Amygdala (tissue), 56 donors: ENCODE measurements at regions not wholly inside any gene's neighbourhood (a gene's known extent, or its start where the extent isn't known, plus 50 kb on each side); places are given as distances from the start of the nearest gene placed in this dataset.

Experiments
- DNase-seq, 56 donors: peaks; one replicate each; lab custom pipeline; 2025; lab: John Stamatoyannopoulos, UW

DNA sequence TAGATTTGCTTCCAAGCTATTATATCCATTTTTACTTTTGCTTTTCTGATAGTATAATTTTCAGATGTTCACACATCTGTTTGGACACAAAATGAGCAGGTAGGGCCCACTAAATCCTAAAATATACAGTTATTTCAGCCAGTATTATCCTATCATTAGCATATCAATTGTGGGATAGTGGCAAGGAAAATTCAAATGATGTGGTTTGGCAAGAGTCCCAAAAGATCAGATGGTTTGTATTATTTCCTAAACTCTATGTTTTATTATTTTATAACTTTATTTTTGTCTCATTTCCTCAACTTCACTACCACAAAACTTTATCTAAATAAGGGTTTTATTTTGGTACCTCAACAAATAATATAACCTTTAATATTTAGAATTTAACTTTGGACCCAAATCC is 1659.6 kb downstream of the NCAM2 start:
- DNase-seq, result no peak

- DNase-seq, result no peak
These were observed 1671.9 kb downstream of the NCAM2 start for GRCh38 chr21:22670148-22670547.

- no peak for DNase-seq
These were observed 1681.0 kb downstream of the NCAM2 start for GRCh38 chr21:22679207-22679606.

- no peak for DNase-seq
These were observed 1693.4 kb downstream of the NCAM2 start for GRCh38 chr21:22691658-22692057.

DNA sequence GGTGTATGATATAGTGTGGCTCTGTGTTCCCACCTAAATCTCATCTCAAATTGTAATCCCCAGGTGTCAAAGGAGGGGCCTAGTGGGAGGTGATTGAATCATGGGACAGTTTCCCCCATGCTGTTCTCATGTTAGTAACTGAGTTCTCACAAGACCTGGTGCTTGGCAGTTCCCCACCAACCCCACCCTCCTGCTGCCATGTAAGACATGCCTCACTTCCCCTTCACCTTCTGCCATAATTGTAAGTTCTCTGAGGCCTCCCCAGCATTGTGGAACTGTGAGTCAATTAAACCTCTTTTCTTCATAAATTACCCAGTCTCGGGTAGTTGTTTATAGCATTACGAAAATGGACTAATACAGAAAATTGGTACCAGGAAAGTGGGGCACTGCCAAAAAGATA is 1705.3 kb downstream of the NCAM2 start:
- no peak for DNase-seq

GRCh38 chr21:22710721-22711120 is 1712.5 kb downstream of the NCAM2 start:
- no peak for DNase-seq

GRCh38 chr21:22711636-22712035 is 1713.4 kb downstream of the NCAM2 start:
- DNase-seq, result no peak

GRCh38 chr21:22725436-22725835 is 1727.2 kb downstream of the NCAM2 start:
- no peak for DNase-seq

DNA sequence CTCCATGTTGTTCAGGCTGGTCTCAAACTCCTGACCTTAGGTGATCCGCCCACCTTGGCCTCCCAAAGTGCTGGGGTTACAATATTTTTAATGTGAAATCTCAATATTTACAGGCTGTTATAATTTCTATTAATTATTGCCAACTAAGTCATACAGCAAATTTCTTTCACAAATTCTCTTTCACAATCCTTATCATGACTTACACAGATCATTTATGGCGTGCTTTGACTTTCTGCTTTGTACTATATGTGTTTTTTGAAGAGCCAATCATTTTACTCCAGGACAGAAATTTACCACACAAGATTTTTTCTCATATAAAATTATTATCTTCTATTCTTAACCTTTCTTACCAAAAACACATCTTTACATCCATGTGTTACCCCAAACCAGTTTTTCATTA is 1729.9 kb downstream of the NCAM2 start:
- DNase-seq, result no peak

- no peak for DNase-seq
These were observed 1744.9 kb downstream of the NCAM2 start for GRCh38 chr21:22743085-22743484.

DNA sequence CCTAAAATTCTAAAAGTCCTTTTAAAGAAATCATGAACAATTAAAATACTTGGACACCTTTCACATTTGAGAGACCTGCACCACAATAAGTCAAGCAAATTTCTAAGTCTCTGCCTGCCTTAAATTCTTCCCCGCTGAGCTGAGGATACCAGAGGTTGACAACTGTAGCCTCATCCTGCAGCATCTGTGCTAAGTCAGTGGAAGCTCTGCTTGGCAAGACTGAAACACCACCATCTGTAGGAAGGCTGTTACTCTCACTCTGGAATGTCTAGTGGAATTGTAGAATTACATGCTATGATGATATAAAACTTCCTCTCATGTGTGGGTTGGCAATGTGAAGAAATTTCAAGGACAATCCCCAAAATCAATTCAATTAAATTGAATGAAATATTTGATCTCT is 1756.5 kb downstream of the NCAM2 start:
- no peak for DNase-seq

GRCh38 chr21:22758478-22758877 is 1760.3 kb downstream of the NCAM2 start:
- DNase-seq, result no peak

DNA sequence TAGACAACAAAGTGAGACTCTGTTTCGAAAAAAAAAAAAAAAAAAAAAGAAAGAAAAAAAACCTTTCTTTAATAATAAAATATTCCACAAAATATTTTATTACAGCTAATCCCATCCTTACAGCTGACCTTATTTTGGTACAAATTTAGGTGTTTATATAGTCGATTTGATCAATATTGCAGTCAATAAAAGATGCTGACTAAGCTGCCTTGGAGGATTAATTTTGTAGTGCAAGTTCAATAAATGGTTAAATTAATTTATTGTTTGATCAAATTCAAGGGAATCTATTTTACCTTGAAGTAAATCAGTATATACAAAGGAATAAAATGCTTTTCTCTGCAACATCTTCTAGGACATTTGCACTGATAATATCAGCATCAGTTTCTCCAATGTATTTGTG is 1764.3 kb downstream of the NCAM2 start:
- DNase-seq, result no peak

DNA sequence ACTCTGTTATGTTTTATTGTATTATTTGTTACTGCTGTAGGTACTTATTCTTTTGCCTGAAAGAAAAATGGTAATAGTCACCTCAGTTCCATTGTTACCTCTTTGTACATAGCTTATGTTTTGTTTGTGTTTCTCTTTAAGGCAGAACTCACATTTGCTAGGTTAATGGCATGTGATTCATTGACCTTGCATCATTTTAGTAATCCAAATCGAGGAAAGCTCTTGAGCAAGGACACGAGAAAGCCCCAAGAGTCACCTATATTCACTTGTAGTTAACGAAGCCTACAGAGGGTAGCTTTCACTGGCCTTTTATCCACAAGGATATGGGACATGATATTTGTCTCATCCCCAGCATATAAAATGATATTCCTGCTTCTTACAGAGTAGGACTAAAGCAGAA is 1765.2 kb downstream of the NCAM2 start:
- no peak for DNase-seq

DNA sequence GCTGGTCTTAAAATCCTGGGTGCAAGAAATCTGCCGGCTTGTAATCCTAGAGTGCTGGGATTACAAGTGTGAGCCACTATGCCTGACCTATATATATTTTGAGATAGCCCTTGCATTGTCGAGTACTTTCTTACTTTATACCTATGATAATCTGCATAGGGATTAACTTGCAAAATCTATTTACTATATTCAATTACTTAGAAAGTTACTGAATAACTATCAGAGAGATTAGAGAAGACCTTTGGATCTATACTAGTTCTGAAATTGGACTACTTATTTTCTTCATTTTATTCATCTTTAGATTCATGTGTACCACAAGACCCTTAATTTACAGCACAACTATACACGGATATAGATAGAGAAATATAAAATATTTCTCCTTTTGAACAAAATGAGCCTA is 1766.0 kb downstream of the NCAM2 start:
- no peak for DNase-seq

DNA sequence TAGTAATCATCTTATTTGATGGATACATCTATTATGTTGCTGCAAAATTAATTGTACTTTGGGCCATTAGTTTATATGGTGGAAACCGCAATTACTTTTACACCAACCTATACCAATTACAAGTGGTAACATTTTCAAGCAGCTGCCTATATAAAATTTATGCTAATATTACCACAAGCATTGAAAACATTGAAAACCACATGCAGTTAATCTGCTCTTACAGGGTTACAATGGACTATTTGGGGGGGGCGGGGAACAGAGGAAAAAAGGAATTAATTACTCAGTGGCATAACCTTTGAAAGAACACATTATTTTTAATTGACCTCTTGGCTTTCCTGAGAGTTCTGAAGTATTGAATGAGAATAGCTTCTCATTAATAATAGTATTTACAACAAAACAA is 1793.2 kb downstream of the NCAM2 start:
- no peak for DNase-seq

- peak in 7 of 56 donors; percentile 1 to 55 (median 5) for DNase-seq
These were observed 1793.9 kb downstream of the NCAM2 start for GRCh38 chr21:22791986-22792560.

GRCh38 chr21:22795091-22795490 is 1796.9 kb downstream of the NCAM2 start:
- no peak for DNase-seq

DNA sequence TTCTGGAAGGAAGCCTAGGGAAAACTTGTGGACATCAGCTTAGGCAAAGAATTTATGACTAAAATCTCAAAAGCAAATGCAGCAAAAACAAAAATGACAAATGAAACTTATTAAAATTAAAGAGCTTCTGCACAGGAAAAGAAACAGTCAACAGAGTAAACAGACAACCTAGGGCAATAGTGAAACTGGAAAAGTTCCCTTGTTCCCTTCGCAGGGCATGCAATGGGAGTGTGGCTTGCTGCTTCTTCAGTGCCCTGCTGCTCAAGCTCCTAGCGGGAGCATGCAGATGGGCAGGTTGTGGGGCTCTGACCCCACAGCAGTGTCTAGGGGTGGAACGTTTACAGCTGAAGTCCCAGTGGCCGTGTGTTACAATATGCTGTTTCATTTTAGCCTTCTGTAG is 1797.4 kb downstream of the NCAM2 start:
- no peak for DNase-seq

DNA sequence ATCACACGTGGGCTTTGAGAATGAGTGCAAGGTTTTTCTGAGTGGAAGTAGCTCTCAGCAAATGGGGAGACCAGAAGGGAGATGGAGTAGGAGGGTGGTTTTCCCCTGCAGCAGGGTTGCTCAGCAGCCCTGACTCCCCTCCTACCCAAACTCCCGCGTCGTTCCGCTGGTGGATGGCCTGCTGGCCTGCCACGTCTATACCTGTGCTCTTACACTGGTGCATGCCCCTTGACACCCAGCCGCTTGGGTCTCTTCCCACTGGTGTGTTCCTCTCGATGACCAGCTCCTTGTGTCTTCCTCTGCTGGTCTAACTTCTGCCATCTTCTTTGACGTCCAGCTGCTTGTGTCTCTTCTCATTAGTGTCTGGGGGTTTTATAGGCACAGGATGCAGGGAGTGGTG is 1797.9 kb downstream of the NCAM2 start:
- DNase-seq, result no peak

DNA sequence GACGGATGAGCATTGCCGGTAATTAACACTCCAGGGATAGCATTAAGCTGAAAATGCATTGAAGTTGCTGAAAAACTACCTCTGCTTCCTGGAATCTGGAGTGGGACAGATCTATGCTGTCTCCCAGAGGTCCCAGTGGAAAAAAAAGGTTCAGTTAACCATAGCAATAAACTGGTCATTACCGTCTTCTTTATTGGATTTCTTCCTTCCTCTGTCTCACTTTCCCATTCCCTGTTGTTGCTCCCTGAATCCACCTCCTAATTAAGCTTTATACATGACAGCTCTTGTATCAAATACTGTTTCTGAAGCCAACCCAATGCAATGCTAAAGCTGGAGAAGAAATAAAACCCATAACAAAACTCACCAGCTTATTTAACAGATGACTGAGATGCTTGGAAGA is 1805.9 kb downstream of the NCAM2 start:
- no peak for DNase-seq

DNA sequence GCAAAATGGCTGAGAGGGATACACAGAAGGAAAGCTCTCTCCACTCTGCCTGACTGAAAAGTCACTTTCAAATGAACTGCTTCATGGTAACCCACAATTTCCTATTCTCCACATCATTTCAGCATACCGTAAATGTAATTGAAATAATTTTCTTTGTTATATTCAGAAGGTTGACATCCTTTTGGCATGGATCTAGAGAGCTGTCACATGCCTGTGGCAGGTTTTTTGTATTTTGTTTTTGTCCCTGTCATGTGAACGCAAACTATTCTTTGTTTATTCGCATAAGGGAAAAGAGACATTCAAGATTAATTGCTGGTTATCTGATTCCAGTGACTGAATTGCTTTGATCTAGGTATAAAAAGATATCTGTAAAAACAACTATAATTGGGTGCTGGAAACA is 1808.1 kb downstream of the NCAM2 start:
- DNase-seq, result no peak

DNA sequence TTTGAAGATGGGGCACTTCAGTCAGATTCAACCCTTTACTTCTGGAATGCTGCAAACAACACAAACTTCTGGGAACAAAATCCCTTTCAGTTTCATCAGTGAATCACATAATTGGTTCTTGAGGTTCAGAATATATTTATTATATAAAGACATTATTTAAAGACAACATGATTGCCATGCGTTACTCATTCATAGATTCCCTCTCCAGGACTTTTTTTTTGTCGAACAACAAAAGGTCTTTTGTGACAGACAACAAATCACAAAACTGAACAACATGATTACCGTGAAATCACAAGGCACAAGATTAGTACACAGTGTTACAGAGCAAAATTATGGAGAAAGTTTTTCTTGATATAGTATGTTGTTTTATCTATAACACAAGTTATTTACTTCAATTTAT is 1815.0 kb downstream of the NCAM2 start:
- DNase-seq, result no peak
